A673 (cell line): ENCODE measurements at regions not wholly inside any gene's neighbourhood (a gene's known extent, or its start where the extent isn't known, plus 50 kb on each side); places are given as distances from the start of the nearest gene placed in this dataset.

Experiments
- BruUV-seq: library from RNA; stranded (reverse); fragments of 400-500 nt; replicated peaks from 2 replicates; lab custom pipeline; 2021; lab: Mats Ljungman, UMichigan
- CTCF ChIA-PET: fragments of 300-600 bp; sonication (Branson Sonifier 250); formaldehyde crosslinking; loops from one replicate; lab custom pipeline; 2022; ENCODE audit warnings: antibody characterized with exemption; lab: Charles Lee
- POLR2A ChIA-PET: fragments of 300-600 bp; sonication (Branson Sonifier 250); formaldehyde crosslinking; loops from one replicate; lab custom pipeline; 2022; ENCODE audit warnings: antibody characterized with exemption; ENCODE audit not compliant: low non-redundant PET; lab: Charles Lee
- DNase-seq: peaks from one replicate; pipeline ENCODE4 v3.0.0-alpha.2; 2015; ENCODE audit warnings: low spot score
- H3K27ac ChIP-seq: fragments of 200-600 bp; sonication (generic); 2 replicates; pipeline ENCODE4 v1.5.1; 2016; ENCODE audit warnings: mixed run types, low read depth, mild to moderate bottlenecking, mixed read lengths, antibody characterized with exemption, low read length; ENCODE audit not compliant: poor library complexity, severe bottlenecking
- H3K27me3 ChIP-seq: fragments of 200-600 bp; sonication (generic); replicated peaks from 2 replicates; pipeline ENCODE4 v1.6.1; 2017; ENCODE audit warnings: mixed run types, low read depth, mild to moderate bottlenecking, mixed read lengths, antibody characterized with exemption, low read length; ENCODE audit not compliant: insufficient read depth, poor library complexity
- H3K36me3 ChIP-seq: fragments of 200-600 bp; sonication (generic); 2 replicates; pipeline ENCODE4 v1.6.1; 2016; ENCODE audit warnings: mixed run types, mild to moderate bottlenecking, mixed read lengths, antibody characterized with exemption, low read length; ENCODE audit not compliant: insufficient read depth, poor library complexity, severe bottlenecking
- H3K4me1 ChIP-seq: fragments of 200-600 bp; sonication (generic); 2 replicates; pipeline ENCODE4 v1.6.1; 2017; ENCODE audit warnings: mixed run types, mild to moderate bottlenecking, mixed read lengths, antibody characterized with exemption, low read length; ENCODE audit not compliant: insufficient read depth, poor library complexity, severe bottlenecking
- H3K4me3 ChIP-seq: fragments of 200-600 bp; sonication (generic); 2 replicates; pipeline ENCODE4 v1.5.1; 2016; ENCODE audit warnings: low read depth, mixed run types, mild to moderate bottlenecking, mixed read lengths, low read length; ENCODE audit not compliant: poor library complexity, severe bottlenecking
- H3K9me3 ChIP-seq: fragments of 200-600 bp; sonication (generic); 2 replicates; pipeline ENCODE4 v1.6.1; 2016; ENCODE audit warnings: mixed run types, low read depth, mild to moderate bottlenecking, mixed read lengths, antibody characterized with exemption, low read length; ENCODE audit not compliant: poor library complexity, severe bottlenecking
- EZH2 ChIP-seq: fragments of 200-600 bp; sonication (generic); IDR thresholded peaks from 2 replicates; pipeline ENCODE4 v1.6.1; 2017; ENCODE audit warnings: borderline replicate concordance, low read depth, mild to moderate bottlenecking, mixed read lengths, antibody characterized with exemption, low read length; ENCODE audit not compliant: poor library complexity, severe bottlenecking
- intact Hi-C: fragments of 100-400 bp; cut with micrococcal nuclease; formaldehyde crosslinking; loops from one replicate; pipeline ENCODE4 v1.10.0; 2022; ENCODE audit not compliant: unreplicated experiment
- TF ChIP-seq, protein P1 (sequence below): fragments of 300-800, 200-600 bp; sonication (generic); conservative IDR thresholded peaks from 2 replicates; pipeline ENCODE4 v1.5.1; 2017; ENCODE audit warnings: low read depth, mild to moderate bottlenecking, antibody characterized with exemption, low read length, moderate library complexity, mixed read lengths

DNA sequence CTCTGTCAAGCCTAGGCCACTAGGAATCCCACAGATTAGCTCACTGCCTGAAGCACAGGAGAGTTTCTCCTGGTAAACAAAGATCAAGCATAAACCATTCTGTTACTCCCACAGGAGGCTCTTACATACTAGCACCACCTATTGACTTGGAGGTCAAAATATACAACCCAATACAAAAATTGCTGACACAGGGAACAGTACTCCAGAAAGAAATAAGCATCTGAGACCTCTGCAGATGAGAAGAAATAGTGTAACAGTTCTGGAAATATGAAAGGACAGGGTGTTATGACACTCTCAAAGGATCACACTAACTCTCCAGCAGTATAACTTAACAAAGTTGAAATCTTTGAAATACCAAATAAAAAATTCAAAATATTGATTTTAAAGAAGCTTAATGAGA, 269.6 kb upstream of the ARRDC3 start:
- ChIA-PET POLR2A (no interaction called here), CTCF (no interaction called here)
- intact Hi-C loops, result no loop called here
- Histone ChIP-seq H3K4me3 (no peak overlapping the region), H3K9me3 (no peaks in the 10 kb centered on the region), H3K36me3 (no peaks in the 10 kb centered on the region), H3K27me3 (no peaks in the 10 kb centered on the region), H3K4me1 (no peaks in the 10 kb centered on the region), H3K27ac (no peak overlapping the region)
- TF ChIP-seq, protein P1, sequence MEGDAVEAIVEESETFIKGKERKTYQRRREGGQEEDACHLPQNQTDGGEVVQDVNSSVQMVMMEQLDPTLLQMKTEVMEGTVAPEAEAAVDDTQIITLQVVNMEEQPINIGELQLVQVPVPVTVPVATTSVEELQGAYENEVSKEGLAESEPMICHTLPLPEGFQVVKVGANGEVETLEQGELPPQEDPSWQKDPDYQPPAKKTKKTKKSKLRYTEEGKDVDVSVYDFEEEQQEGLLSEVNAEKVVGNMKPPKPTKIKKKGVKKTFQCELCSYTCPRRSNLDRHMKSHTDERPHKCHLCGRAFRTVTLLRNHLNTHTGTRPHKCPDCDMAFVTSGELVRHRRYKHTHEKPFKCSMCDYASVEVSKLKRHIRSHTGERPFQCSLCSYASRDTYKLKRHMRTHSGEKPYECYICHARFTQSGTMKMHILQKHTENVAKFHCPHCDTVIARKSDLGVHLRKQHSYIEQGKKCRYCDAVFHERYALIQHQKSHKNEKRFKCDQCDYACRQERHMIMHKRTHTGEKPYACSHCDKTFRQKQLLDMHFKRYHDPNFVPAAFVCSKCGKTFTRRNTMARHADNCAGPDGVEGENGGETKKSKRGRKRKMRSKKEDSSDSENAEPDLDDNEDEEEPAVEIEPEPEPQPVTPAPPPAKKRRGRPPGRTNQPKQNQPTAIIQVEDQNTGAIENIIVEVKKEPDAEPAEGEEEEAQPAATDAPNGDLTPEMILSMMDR, result no peak
- no peak for TF ChIP-seq EZH2
- BruUV-seq, result no TSS peak
- no peak for DNase-seq

DNA sequence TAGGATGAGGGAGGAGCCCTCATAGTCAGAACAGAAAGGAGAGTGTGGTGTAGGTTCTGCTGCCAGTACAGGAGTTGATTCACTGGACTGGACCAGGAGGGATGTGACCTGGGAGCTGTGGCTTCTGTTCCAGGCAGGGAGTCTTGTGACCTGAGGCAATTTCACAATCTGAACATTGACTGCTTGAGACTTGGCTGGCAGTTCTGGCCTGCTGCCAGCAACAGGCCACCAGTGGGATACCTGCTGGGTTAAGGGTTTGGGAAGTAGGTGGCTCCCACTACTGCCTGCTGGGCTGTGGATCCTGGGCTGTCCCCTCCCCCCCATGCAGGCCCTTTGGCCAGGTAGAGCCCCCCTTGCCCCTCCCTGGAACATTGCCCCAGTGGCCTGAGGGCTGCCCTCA, 268.6 kb upstream of the ARRDC3 start:
- no TSS peak for BruUV-seq
- Histone ChIP-seq H3K27me3 (no peaks in the 10 kb centered on the region), H3K36me3 (no peaks in the 10 kb centered on the region), H3K27ac (no peak overlapping the region), H3K9me3 (no peaks in the 10 kb centered on the region), H3K4me3 (no peak overlapping the region), H3K4me1 (no peaks in the 10 kb centered on the region)
- intact Hi-C loops, result no loop called here
- POLR2A ChIA-PET, result no interaction called here
- TF ChIP-seq EZH2, result no peak
- TF ChIP-seq, protein P1, result no peak
- CTCF ChIA-PET, result no interaction called here
- DNase-seq, result no peak

DNA sequence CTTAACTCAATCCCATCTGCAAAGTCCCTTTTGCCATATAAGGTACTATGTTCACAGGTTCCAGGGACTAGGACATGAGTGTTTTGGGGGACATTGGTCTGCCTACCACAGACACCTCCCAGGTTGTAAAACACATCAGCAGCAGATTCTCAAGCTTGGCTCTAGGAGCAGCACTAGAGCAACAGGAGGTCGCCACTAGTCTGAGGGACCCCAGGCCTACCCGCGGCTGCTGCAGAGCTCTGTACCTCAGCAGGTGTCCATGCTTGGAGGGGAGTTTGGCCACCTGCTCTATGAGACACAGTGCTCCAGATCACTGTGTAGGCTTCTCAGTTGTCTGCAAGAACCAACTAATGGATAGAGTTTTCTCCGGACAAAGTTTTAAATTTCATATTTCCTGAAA, 262.2 kb upstream of the ARRDC3 start:
- ChIA-PET CTCF (no interaction called here), POLR2A (interaction anchor here (0.7 kb wide), 1 partner anchor 686 kb away, joined by 3 read pairs; no protein-coding TSS in a partner anchor)
- TF ChIP-seq, protein P1, result no peak
- TF ChIP-seq EZH2, result no peak
- BruUV-seq, result no TSS peak
- intact Hi-C loops, result loop anchor here (10.0 kb wide), 3 partner anchors 279 to 1939 kb away; partner anchors contain the start of genes NR2F1 and NR2F1-AS1
- peaks cover 11% of the 10 kb centered on the region for H3K4me1 ChIP-seq
- no peak overlapping the region for H3K27ac ChIP-seq
- DNase-seq, result no peak
- no peak overlapping the region for H3K4me3 ChIP-seq
- H3K27me3 ChIP-seq, result no peaks in the 10 kb centered on the region
- no peaks in the 10 kb centered on the region for H3K9me3 ChIP-seq
- H3K36me3 ChIP-seq, result no peaks in the 10 kb centered on the region
